ENCODE measurements at regions not wholly inside any gene's neighbourhood (a gene's known extent, or its start where the extent isn't known, plus 50 kb on each side); places are given as distances from the start of the nearest gene placed in this dataset.

DNA sequence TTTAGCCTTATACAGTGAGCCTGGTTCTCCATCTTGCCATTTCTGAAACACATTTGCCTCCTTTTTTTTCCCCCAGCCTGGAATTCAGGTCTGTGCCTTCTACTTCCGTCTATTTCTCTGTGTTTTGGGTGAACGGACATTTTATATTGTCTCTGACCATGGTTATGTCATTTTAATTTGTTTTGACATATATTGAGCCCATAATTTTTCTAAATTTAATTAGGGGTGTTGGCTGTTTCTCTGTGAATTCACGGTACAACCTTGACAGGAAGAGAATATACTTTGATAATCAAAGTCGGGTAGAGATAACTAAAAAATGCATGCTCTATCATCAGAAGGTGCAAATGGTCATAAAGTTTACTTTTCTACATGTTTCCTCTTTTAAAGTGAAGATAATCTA lies 361.4 kb downstream of the VGLL3 start:
- in situ Hi-C loops (cut with MboI; ENCODE audit: low sequenced_read_pairs) = no loop called here
- Histone ChIP-seq H3K4ac (ENCODE audit: low read depth, low read length) (no peak overlapping the region), H3K4me2 (ENCODE audit: low read depth, low read length) (no peak overlapping the region), H3K23ac (ENCODE audit: low read depth, low read length) (no peak overlapping the region), H3K36me3 (ENCODE audit: control insufficient read depth, insufficient read depth, low read length) (no peaks in the 10 kb centered on the region), H2AFZ (replicated peaks; ENCODE audit: low read length, poor library complexity) (no peak overlapping the region), H3K14ac (replicated peaks; ENCODE audit: low read depth, low read length) (no peak overlapping the region), H3K18ac (ENCODE audit: low read depth, low read length) (no peak overlapping the region), H4K8ac (ENCODE audit: low read depth in 2 of 2, low read length in 2 of 2) (no peak overlapping the region), H2BK15ac (ENCODE audit: low read depth, low read length) (no peak overlapping the region), H4K5ac (ENCODE audit: low read depth, low read length) (no peak overlapping the region), H2AK5ac (ENCODE audit: low read depth, low read length) (no peak overlapping the region), H4K20me1 (ENCODE audit: insufficient read depth, low read length) (no peaks in the 10 kb centered on the region), H2BK20ac (ENCODE audit: low read depth, low read length) (no peak overlapping the region), H3K27me3 (ENCODE audit: control insufficient read depth, insufficient read depth, low read length) (no peaks in the 10 kb centered on the region), H4K91ac (ENCODE audit: insufficient read depth, low read depth, low read length) (no peak overlapping the region), H2BK120ac (ENCODE audit: low read depth, low read length) (no peak overlapping the region), H3K9ac (ENCODE audit: low read depth, low read length) (no peak overlapping the region), H3K4me1 (ENCODE audit: control insufficient read depth, insufficient read depth, low read length) (no peaks in the 10 kb centered on the region), H3K4me3 (ENCODE audit: insufficient read depth, low read depth, low read length) (no peak overlapping the region), H3K56ac (ENCODE audit: extremely low read depth, insufficient read depth, low read length) (no peak overlapping the region), H3K9me1 (ENCODE audit: insufficient read depth, low read length) (no peaks in the 10 kb centered on the region), H3K79me1 (ENCODE audit: low read depth in 1 of 2, low read length in 2 of 2) (no peaks in the 10 kb centered on the region), H2AK9ac (replicated peaks; ENCODE audit: low read depth, low read length, poor library complexity) (no peak overlapping the region), H3K27ac (ENCODE audit: insufficient read depth, low read length) (no peak overlapping the region), H2BK5ac (ENCODE audit: low read depth, low read length, poor library complexity, severe bottlenecking) (no peak overlapping the region), H3K9me3 (ENCODE audit: control insufficient read depth, insufficient read depth, low read length) (no peaks in the 10 kb centered on the region)
- ATAC-seq (ENCODE audit: low read depth) = no peak
- BruUV-seq (replicated peaks) = no TSS peak
- ChIA-PET POLR2A (ENCODE audit: unreplicated experiment) (no interaction called here), CTCF (no interaction called here)
- no peak for DNase-seq
- WGBS, 2 experiments (ENCODE audit: extremely low coverage in 2 of 2, insufficient read length in 1 of 2) = no CpG with 5 or more reads among the region's 4 CpGs
- dilution Hi-C loops (cut with HindIII; ENCODE audit: low sequenced_read_pairs, unreplicated experiment) = no loop called here
- intact Hi-C loops (cut with micrococcal nuclease) = no loop called here
- TF ChIP-seq, protein P1, sequence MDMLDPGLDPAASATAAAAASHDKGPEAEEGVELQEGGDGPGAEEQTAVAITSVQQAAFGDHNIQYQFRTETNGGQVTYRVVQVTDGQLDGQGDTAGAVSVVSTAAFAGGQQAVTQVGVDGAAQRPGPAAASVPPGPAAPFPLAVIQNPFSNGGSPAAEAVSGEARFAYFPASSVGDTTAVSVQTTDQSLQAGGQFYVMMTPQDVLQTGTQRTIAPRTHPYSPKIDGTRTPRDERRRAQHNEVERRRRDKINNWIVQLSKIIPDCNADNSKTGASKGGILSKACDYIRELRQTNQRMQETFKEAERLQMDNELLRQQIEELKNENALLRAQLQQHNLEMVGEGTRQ (IDR thresholded peaks at IDR 0.05; ENCODE audit: low read depth, low read length) = no peak
- TF ChIP-seq CEBPB (IDR thresholded peaks at IDR 0.05; ENCODE audit: low read depth, low read length) = no peak
- no peak for TF ChIP-seq BHLHE40 (IDR thresholded peaks at IDR 0.05; ENCODE audit: low read depth, low read length)
- no peak for TF ChIP-seq RAD21 (IDR thresholded peaks at IDR 0.05; ENCODE audit: low read length)
- no peak for TF ChIP-seq RCOR1 (IDR thresholded peaks at IDR 0.05; ENCODE audit: insufficient replicate concordance, low read length)
- no peak for TF ChIP-seq MAZ (IDR thresholded peaks at IDR 0.05; ENCODE audit: borderline replicate concordance, low read depth, low read length)
- no peak for TF ChIP-seq POLR2A (IDR thresholded peaks at IDR 0.05; ENCODE audit: low read depth, low read length)
- no peak for TF ChIP-seq RFX5 (IDR thresholded peaks at IDR 0.05; ENCODE audit: low read depth, low read length)
- no peak for TF ChIP-seq MXI1 (IDR thresholded peaks at IDR 0.05; ENCODE audit: borderline replicate concordance, low read depth, low read length)
- TF ChIP-seq NFE2L2 (IDR thresholded peaks at IDR 0.05; ENCODE audit: low read depth, low read length) = no peak
- no peak for TF ChIP-seq MAFK (IDR thresholded peaks at IDR 0.05; ENCODE audit: low read depth, low read length)
- TF ChIP-seq FOS (IDR thresholded peaks at IDR 0.05; ENCODE audit: low read depth, low read length) = no peak
- TF ChIP-seq, protein P2, sequence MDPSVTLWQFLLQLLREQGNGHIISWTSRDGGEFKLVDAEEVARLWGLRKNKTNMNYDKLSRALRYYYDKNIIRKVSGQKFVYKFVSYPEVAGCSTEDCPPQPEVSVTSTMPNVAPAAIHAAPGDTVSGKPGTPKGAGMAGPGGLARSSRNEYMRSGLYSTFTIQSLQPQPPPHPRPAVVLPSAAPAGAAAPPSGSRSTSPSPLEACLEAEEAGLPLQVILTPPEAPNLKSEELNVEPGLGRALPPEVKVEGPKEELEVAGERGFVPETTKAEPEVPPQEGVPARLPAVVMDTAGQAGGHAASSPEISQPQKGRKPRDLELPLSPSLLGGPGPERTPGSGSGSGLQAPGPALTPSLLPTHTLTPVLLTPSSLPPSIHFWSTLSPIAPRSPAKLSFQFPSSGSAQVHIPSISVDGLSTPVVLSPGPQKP (IDR thresholded peaks at IDR 0.05; ENCODE audit: borderline replicate concordance, low read depth, low read length) = no peak
- TF ChIP-seq CHD1 (IDR thresholded peaks at IDR 0.05; ENCODE audit: low read depth, low read length) = no peak
